ENCODE measurements at regions not wholly inside any gene's neighbourhood (a gene's known extent, or its start where the extent isn't known, plus 50 kb on each side); places are given as distances from the start of the nearest gene placed in this dataset.
"Not testable (repeated sequence)": the region's sequence is repeated elsewhere in the genome, so short reads cannot be mapped to it uniquely, and the experiment has no call there.

DNA sequence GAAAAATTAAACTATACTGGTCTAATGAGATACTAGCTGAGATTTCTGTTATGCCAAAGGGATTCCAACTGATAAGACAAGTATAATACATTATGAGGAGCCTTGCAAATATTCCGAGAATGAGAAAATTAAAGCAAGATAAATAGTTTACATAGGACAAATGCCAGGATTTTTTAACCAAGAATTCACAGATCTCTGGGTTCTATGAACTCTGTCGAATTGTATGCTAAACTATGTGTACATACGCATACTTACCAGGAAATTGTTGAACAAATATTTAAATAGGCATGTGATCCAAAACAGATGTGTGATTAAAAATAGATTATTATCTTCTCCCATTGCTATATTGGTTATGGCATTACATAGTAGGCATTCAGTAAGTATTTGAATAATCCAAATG lies 616.6 kb downstream of the GABRG2 start:
- Histone ChIP-seq H3K4me1 (replicated peaks in 1 of 2) (no peaks in the 10 kb centered on the region), H3K9me3 (replicated peaks in 1 of 3) (no peaks in the 10 kb centered on the region), H3K27ac (no peak overlapping the region), H3K4me3 (no peak overlapping the region), H3K27me3 (no peaks in the 10 kb centered on the region), H3K36me3 (replicated peaks in 1 of 2) (no peaks in the 10 kb centered on the region)
- intact Hi-C loops (cut with DNase I) = no loop called here
- no peak for TF ChIP-seq POLR2A (IDR thresholded peaks at IDR 0.05)
- TF ChIP-seq, protein P1, sequence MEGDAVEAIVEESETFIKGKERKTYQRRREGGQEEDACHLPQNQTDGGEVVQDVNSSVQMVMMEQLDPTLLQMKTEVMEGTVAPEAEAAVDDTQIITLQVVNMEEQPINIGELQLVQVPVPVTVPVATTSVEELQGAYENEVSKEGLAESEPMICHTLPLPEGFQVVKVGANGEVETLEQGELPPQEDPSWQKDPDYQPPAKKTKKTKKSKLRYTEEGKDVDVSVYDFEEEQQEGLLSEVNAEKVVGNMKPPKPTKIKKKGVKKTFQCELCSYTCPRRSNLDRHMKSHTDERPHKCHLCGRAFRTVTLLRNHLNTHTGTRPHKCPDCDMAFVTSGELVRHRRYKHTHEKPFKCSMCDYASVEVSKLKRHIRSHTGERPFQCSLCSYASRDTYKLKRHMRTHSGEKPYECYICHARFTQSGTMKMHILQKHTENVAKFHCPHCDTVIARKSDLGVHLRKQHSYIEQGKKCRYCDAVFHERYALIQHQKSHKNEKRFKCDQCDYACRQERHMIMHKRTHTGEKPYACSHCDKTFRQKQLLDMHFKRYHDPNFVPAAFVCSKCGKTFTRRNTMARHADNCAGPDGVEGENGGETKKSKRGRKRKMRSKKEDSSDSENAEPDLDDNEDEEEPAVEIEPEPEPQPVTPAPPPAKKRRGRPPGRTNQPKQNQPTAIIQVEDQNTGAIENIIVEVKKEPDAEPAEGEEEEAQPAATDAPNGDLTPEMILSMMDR (IDR thresholded peaks at IDR 0.05) = no peak
- DNase-seq = no peak
- WGBS, 4 donors = 57 to 61% (median 58%) methylated on average over 3 of the region's 3 CpGs

DNA sequence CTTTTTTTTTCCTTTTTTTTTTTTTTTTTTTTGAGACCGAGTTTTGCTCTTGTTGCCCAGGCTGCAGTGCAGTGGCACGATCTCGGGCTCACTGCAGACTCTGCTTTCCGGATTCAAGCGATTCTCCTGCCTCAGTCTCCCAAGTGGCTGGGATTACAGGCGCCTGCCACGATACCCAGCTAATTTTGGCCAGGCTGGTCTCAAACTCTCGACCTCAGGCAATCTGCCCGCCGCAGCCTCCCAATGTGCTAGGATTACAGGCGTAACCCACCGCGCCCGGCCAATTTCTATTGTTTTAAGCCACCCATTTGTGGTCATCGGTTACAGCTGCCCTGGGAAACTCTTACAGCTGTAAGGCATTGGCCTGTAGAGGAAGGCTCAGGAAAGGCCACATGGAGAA lies 617.7 kb downstream of the GABRG2 start:
- DNase-seq = no peak
- 83 to 88% (median 85%) methylated on average over 15 of the region's 15 CpGs for WGBS, 4 donors
- Histone ChIP-seq H3K36me3 (replicated peaks in 1 of 2) (no peaks in the 10 kb centered on the region), H3K27ac (no peak overlapping the region), H3K4me3 (no peak overlapping the region), H3K9me3 (replicated peaks in 1 of 3) (no peaks in the 10 kb centered on the region), H3K27me3 (no peaks in the 10 kb centered on the region), H3K4me1 (replicated peaks in 1 of 2) (no peaks in the 10 kb centered on the region)
- TF ChIP-seq POLR2A (IDR thresholded peaks at IDR 0.05) = no peak
- TF ChIP-seq, protein P1 (IDR thresholded peaks at IDR 0.05) = no peak
- intact Hi-C loops (cut with DNase I) = no loop called here

DNA sequence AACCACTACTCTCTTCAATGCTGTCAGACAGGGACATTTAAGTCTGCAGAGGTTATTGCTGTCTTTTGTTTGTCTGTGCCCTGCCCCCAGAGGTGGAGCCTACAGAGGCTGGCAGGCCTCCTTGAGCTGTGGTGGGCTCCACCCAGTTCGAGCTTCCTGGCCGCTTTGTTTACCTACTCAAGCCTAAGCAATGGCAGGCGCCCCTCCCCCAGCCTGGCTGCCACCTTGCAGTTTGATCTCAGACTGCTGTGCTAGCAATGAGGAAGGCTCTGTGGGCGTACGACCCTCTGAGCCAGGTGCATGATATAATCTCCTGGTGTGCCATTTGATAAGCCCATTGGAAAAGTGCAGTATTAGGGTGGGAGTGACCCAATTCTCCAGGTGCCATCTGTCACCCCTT lies 628.7 kb downstream of the GABRG2 start:
- intact Hi-C loops (cut with DNase I) = not testable (repeated sequence)

DNA sequence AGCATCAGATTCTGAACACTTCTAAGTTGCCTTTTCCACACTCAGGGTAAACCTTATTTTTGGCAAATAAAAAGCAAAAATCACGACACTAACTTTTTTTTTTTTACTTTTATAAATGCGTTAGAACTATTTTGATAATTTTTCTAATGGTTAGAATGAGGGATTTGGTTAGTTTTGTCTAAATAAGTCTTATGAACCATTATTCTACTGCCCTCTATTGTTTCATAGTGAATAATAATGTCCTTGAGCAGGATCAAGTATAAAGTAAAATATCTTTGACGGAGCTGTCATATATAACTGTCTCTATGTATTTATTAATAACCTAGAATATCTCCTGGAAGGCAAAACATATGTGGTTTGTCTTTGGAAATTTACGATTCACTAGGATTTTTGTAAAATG lies 631.8 kb downstream of the GABRG2 start:
- Histone ChIP-seq H3K9me3 (replicated peaks in 1 of 3) (no peaks in the 10 kb centered on the region), H3K4me3 (no peak overlapping the region), H3K36me3 (replicated peaks in 1 of 2) (no peaks in the 10 kb centered on the region), H3K27ac (no peak overlapping the region), H3K4me1 (replicated peaks in 1 of 2) (no peaks in the 10 kb centered on the region), H3K27me3 (no peaks in the 10 kb centered on the region)
- intact Hi-C loops (cut with DNase I) = no loop called here
- 44 to 49% (median 49%) methylated on average over 4 of the region's 4 CpGs for WGBS, 4 donors
- DNase-seq = no peak
- TF ChIP-seq POLR2A (IDR thresholded peaks at IDR 0.05) = no peak
- TF ChIP-seq, protein P1 (IDR thresholded peaks at IDR 0.05) = no peak

More for the DNA sequence above, 628.7 kb downstream of the GABRG2 start:
- not testable (repeated sequence) for H3K4me3 ChIP-seq; H3K36me3 ChIP-seq (replicated peaks in 1 of 2); DNase-seq; H3K27me3 ChIP-seq; H3K27ac ChIP-seq; H3K9me3 ChIP-seq (replicated peaks in 1 of 3); H3K4me1 ChIP-seq (replicated peaks in 1 of 2)
- 47 to 84% (median 72%) methylated on average over 5 of the region's 5 CpGs for WGBS, 4 donors

DNA sequence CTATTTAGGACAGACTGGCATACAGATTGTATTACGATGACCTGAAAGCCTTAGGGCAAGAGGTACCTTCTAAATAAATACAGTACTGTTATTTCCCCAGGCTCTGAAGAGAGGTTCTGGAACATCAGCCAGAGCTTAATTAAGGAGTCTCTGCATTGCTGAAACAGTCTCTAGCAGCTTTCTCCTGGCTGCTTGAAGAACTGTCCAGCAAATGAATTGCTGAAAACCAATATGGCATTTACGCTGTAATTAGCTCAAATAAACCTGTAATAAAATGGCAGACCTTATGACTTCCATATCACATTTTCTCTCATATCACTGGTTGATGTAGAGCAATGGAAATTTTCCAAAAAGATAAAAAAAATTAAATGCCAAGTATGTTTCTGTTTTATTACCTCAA lies 636.3 kb downstream of the GABRG2 start:
- WGBS, 4 donors = 48 to 64% (median 60%) methylated on average over 2 of the region's 2 CpGs
- Histone ChIP-seq H3K9me3 (replicated peaks in 1 of 3) (no peaks in the 10 kb centered on the region), H3K4me3 (no peak overlapping the region), H3K4me1 (replicated peaks in 1 of 2) (no peaks in the 10 kb centered on the region), H3K27me3 (no peaks in the 10 kb centered on the region), H3K27ac (no peak overlapping the region), H3K36me3 (replicated peaks in 1 of 2) (no peaks in the 10 kb centered on the region)
- TF ChIP-seq, protein P1 (IDR thresholded peaks at IDR 0.05) = no peak
- no peak for TF ChIP-seq POLR2A (IDR thresholded peaks at IDR 0.05)
- no peak for DNase-seq
- intact Hi-C loops (cut with DNase I) = no loop called here

All from adrenal gland (tissue), 9 donors.